GM18499 (cell line): ENCODE measurements at regions not wholly inside any gene's neighbourhood (a gene's known extent, or its start where the extent isn't known, plus 50 kb on each side); places are given as distances from the start of the nearest gene placed in this dataset.
"Not testable (repeated sequence)": the region's sequence is repeated elsewhere in the genome, so short reads cannot be mapped to it uniquely, and the experiment has no call there.

Source experiments
- ATAC-seq: cut with Tn5 transposase; IDR thresholded peaks from one replicate; pipeline ENCODE4 v1.9.1; 2021; ENCODE audit warnings: moderate number of reproducible peaks; ENCODE audit not compliant: insufficient read depth, unreplicated experiment

DNA sequence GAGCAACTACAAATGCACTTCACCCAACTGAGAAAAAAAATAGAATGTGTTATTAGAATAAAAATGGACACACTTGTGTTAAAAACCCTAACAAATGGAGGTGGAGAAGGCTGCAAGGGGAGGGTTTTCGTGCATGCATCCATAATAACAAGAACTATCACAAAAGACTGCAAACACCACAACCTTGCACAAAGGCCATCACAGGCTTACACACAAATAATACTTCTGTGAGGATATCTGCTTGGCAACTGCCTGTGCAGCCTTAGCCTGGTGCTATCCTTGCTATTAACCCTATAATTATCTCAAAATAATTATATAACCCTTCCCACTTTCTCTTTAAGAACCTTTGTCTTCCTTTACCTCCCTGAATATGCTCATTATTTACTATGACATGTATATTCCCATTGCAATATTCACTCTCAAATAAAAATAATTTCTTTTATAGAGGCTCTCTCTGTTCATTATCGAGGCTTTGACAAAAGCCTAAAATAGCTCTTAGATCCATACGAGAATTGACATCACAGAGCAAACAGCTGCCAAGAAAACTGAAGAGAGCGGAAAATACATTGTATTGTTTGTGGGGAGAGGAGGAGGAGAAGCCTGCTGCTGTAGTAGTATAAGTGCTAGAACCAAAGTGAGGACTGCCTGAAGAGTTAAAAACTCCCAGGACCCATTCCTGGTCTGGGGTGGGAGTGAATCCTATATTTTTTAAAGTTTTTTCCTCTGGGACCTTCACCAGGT is 1768.7 kb downstream of the BRINP3 start:
- no peak for ATAC-seq

DNA sequence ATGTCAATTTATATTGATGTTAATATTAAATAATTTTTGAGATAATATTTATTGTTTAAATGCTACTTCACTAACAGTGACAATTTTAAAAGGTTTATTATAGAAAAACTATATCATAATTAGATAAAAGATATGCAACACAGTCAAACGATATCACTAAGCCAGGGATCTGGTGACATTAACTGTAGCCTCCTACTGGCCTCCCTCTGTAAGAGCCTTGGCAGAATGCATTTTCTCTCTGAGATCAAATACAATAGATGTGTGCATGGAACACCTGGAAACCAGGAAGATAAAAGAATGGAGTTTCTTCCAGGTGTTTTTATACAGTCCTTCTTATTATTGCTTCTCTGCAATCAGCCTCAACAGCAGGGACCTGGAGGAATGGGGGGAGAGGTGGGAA is 1762.1 kb downstream of the BRINP3 start:
- ATAC-seq = no peak

DNA sequence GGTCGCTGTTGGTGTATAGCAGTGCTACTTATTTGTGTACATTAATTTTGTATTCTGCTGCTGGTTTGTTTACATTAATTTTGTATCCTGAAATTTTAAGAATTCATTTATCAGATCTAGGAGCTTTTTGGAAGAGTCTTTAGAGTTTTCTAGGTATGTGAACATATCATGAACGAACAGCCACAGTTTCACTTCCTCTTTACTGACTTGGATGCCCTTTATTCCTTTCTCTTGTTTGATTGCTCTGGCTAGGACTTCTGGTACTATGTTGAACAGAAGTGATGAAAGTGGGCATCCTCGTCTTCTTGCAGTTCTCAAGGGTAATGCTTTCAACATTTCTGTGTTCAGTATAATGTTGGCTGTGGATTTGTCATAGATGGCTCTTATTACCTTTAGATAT is 1757.9 kb downstream of the BRINP3 start:
- no peak for ATAC-seq

DNA sequence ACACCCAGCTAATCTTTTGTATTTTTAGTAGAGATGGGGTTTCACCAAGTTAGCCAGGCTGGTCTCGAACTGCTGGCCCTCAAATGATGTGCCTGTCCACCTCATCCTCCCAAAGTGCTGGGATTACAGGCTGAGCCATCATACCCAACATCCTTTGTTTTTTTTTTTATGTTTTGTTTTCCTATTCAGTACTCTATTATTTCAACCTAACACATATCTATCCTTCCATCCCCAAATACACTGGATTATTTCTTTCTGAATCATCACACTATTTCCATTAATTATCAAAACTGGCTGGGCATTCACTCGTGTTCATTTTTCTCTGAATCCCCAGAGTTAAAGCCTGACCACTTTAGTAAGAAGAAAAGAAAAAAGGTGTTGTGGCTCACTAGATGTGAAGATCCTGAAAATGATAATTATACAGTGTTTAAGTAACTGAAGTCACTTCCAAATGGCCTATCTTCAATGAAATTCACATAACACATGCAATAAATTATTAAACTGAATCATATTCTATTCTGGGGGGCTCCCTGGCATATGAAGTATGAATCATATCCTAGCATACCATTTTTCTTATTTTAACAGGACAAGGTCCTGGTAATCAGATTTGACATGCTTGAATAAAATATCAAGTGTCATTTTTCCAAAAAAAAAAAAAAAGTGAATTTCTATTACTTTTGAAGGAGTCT is 1754.2 kb downstream of the BRINP3 start:
- no peak for ATAC-seq

DNA sequence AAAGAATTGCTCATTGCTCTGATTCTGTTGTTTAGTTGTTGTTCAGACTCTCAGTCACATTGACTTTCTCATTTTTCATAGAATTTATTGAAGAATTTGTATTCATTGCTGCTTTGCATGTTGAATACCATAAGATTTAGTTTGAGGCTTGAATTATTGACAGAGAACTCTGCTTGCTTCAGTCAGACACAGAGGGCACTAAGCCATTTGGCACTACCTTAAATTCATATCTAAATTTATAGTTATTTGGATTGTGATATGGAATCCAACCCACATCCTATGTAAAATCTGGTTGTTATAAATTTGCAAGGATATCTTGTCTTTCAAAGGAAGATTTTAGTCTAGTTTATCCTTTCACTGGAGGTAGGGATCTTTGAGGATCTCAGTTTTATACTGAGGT is 1748.6 kb downstream of the BRINP3 start:
- no peak for ATAC-seq

DNA sequence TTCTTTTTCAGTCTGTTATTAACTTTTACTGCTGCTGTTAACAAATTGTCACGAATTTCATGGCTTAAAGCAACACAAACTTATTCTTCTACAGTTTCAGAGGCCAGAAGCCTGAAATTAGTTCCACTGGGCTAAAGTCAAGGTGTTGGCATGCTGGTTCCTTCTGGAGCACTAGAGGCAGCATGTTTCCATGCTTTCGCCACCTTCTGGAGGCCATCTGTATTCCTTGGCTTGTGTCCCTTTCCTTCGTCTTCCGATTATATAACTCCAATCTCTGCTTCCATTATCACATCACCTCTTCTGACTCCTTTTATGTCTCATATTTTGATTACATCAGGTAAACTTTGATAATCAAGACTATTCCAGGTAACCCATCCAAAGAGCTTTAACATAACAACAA is 1742.1 kb downstream of the BRINP3 start:
- no peak for ATAC-seq

DNA sequence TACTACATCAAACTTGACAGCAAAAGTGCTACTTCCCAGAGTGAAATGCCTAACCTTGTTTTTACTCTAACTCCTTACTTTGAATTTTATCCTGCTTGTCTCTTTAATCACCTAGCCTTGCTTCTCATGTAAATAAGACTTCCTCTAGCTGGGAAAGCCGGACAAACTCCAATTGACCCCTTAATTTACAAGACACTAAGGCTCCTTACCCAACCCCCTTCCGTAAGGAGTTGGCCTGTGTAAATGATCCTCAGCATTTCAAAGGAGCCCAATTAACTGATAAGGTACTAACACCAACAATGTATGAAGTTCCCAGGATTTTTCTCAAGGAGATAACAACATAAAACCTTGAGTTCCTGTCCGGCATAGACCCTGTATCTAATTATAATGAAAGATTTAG is 1728.4 kb downstream of the BRINP3 start:
- ATAC-seq = not testable (repeated sequence)

DNA sequence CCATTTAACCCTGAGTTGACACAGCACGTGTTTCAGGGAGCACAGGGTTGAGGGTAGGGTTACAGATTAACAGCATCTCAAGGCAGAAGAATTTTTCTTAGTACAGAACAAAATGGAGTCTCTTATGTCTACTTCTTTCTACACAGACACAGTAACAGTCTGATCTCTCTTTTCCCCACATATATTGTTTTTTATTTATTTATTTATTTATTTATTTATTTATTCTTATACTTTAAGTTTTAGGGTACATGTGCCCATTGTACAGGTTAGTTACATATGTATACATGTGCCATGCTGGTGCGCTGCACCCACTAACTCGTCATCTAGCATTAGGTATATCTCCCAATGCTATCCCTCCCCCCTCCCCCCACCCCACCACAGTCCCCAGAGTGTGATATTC is 1725.6 kb downstream of the BRINP3 start:
- not testable (repeated sequence) for ATAC-seq

DNA sequence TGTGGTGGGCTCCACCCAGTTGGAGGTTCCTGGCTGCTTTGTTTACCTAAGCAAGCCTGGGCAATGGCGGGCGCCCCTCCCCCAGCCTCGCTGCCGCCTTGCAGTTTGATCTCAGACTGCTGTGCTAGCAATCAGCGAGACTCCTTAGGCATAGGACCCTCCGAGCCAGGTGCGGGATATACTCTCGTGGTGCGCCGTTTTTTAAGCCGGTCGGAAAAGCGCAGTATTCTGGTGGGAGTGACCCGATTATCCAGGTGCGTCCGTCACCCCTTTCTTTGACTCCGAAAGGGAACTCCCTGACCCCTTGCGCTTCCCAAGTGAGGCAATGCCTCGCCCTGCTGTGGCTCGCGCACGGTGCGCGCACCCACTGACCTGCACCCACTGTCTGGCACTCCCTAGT is 1719.9 kb downstream of the BRINP3 start:
- not testable (repeated sequence) for ATAC-seq

DNA sequence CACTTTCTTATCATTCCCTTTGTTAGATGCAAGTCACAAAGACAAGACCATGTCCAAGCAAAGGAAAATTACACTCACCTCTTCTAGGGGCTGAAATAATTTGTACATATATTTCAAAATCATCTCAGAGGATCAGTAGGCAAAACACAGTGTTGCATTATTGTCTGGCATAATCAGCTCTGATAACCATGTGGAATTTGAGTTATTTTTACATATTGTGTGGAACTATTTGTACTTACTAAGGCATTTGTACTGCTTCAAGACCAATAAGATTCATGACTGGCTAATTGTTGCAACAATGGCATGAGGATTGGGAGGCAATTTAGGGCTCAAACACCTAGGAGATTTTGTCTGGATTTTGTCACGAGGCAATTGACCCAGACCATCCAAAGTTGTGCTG is 1716.4 kb downstream of the BRINP3 start:
- ATAC-seq = no peak

DNA sequence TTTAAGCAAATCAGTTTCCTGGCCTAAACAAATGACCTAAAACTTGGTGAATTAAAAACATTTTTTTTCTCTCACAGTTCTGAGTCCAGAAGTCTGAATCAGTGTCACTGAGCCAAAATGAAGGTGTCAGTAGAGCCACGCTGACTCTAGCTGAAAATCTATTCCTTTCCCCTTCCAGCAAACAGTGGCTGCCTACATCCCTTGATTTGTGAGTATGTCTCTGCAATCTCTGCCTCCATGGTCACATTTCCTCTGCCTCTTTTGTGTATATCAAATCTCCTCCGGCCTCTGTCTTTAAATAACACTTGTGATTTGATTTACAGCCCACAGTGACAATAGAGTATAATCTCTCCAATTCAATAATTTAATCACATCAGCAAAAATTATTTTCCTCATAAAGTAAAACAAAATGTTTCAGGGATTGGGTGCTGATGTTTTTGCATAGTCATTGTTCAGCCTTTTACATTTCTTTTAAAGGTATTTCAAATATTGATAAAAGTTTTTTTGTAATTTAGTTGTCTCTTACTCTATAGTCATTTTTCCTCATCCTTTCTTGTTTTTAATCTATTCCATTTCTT is 1715.4 kb downstream of the BRINP3 start:
- ATAC-seq = no peak

DNA sequence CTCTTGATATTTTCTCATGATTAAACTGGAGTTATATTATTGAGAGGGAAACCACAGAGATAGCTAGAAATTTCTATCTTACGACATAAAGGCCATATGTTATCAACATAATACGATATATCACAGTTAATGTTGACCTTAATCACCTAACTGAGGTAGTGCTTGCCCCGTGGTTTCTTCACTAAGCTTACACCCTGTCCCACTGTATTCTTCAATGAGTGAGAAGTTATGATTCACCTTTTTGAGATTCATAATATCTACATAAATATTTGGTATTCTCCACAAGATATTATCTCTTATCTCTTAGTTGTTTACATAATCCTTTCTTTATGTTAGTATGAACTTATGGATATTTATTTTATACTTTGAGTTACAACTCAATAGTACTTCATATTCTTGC is 1714.1 kb downstream of the BRINP3 start:
- ATAC-seq = no peak

DNA sequence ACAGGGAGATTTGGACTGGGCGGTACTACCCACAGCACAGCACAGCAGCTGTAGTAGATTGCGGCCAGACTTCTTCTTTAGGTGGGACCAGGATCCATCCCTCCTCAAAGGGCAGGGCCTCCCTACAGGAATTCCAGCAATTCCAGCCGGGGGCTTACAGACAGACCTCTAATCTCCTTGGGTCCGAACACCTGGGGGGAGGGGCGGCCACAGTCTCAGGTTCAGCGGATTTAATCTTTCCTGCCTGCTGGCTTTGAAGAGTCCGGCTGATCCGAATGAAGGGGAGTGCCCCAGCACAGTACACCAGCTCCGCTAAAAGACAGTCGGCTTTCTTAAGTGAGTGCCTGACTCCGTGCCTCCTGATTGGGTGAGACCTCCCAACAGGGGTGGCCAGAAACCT is 1708.5 kb downstream of the BRINP3 start:
- ATAC-seq = no peak

DNA sequence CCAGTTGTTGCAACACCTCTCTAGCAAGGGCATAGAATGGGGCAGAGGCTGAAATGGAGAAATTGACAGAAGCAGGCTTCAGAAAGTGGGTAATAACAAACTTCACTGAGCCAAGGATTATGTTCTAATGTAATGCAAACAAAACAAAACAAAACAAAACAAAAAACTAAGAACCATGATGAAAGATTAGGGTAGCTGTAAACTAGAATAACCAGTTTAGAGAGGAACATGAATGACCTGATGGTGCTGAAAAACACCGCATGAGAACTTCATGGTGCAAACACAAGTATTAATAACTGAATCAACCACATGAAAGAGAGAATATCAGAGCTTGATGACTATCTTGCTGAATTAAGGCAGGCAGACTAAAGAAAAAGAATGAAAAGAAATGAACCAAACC is 1707.7 kb downstream of the BRINP3 start:
- ATAC-seq = no peak

DNA sequence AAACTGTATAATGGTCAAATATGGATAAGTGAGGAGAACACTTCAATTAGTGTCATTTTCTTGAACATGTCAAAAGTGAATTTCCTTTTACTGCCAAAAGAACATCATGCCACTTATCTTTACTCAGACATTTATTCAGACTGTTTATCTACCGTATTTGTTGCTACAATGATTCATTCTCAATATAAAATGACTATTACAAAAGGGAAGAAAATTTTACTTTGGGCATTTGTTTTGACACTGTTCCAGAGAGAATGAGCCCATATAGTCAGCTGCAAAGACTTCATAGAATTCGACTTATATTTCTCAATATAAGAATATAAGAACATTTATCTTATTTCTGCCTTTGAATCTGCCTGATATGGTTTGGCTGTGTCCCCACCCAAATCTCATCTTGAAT is 1699.1 kb downstream of the BRINP3 start:
- no peak for ATAC-seq

DNA sequence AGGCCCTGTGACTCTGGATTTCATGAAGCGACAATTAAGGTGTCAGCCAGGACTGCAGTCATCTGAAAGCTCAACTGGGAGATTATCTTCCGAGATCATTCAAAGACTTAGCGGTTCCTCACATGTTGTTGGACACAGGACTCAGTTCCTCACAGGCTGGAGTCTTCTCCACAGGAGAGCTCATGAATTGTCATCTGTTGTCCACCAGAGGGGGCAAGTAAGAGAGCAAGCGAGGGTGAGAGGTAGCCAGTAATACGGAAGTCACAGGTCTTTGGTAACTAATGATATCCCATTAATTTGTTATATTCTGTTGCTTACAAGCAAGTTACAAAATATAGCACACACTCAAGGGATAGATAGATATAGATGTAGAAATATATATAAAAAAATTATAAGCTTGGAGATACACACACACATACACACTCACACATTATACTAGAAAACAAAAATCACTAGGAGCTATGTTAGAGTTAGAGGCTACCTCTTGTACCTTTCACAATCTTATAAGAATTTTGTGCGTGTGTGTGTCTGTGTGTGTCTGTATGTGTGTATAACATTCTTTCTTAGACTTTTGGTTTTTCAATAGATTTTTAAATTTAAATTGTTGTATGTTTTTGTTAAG is 1695.3 kb downstream of the BRINP3 start:
- ATAC-seq = peak; percentile 83

DNA sequence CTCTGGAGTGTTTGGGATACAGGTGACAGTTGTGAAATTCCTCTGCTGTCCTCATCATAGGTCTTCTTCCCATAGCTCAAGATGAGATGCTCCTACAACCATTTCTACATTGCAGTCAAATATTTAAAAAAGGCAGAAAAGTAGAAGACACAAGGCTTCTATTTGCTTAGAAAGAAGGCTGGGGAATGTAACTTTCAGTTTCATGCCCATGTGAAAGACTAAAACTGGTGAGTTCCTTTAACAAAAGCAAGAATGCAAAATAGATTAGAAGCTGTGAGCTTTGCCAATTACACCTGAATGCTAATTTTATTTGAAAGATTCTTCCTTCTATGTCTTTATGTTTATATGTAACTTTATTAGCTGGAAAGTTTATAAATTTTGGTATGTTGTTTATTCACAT is 1682.7 kb downstream of the BRINP3 start:
- no peak for ATAC-seq

DNA sequence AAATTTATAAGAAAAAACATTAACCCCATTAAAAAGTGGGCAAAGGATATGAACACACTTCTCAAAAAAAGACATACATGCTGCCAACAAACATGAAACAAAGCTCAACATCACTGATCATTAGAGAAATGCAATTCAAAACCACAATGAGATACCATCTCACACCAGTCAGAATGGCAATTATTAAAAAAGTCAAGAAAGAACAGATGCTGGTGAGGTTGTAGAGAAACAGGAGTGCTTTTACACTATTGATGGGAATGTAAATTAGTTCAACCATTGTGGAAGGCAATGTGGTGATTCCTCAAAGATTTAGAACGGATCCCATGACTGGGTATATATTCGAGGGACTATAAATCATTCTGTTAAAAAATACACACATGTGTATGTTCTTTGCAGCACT is 1665.5 kb downstream of the BRINP3 start:
- ATAC-seq = not testable (repeated sequence)

DNA sequence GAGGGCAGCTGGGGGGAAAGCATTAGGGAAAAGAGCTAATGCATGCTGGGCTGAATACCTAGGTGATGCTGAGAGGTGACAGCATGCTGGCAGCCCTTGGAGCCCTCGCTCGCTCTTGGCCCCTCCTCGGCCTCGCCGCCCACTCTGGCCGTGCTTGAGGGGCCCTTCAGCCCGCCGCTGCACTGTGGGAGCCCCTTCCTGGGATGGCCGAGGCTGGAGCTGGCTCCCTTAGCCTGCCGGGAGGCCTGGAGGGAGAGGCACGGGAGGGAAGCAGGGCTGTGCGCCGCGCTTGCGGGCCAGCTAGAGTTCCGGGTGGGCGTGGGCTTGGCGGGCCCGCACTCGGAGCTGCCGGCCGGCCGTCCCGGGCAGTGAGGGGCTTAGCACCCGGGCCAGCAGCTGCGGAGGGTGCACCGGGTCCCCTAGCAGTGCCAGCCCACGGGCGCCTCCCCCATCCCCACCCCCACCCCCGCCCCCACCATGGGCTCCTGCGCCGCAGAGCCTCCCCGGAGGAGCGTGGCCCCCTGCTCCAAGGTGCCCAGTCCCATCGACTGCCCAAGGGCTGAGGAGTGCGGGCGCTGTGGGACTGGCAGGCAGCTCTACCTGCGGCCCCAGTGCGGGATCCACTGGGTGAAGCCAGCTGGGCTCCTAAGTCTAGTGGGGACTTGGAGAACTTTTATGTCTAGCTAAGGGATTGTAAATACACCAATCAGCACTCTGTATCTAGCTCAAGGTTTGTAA is 1664.7 kb downstream of the BRINP3 start:
- ATAC-seq = not testable (repeated sequence)

DNA sequence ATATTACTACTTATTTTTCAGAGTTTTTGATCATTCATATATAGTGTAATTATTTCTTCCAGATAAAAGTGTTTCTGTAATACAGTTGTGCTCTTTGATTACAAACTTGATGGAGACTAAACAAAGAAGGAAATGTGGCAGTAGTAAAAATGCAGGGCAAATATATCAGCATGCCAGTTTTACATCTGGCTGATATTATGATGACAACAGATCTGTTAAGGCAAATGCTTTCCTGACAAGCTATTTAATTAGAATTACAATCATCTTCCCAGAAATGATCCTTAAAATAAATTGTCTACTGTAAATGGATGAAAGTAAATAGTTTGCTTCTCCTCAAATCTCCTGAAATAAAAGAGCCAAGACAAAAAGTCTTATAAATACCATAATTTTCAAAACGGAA is 1659.8 kb downstream of the BRINP3 start:
- no peak for ATAC-seq

DNA sequence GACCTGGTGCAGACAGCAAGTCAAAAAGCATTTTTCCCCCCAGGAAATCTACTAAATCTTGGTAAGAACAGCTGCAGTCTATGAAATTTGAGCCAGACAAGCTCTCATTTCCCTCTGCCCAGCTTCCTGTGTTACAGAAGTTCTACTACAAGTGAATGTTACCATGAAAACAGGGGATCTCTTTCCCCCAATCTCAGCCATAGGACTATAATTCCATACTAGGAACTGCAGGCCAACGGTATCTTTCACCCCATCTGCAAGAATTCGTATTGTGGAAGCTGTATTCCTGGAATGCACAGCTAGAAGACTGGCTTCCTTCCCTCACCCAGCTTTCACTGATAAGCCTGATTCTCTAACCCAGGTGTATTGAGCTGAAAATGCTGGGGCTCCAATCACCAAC is 1655.4 kb downstream of the BRINP3 start:
- no peak for ATAC-seq
